K562 (cell line): ENCODE measurements at regions not wholly inside any gene's neighbourhood (a gene's known extent, or its start where the extent isn't known, plus 50 kb on each side); places are given as distances from the start of the nearest gene placed in this dataset.
A peak's percentile ranks its signal among the peaks of the same experiment; 100 is the strongest.

Experiments used
- ATAC-seq: fragments of 200-7000 bp; cut with Tn5 transposase; 3 replicates; pipeline ENCODE4 v1.9.1; 2020; ENCODE audit warnings: moderate library complexity
- BruUV-seq: library from RNA; stranded (reverse); fragments of 400-500 nt; replicated peaks from 2 replicates; lab custom pipeline; 2021; lab: Mats Ljungman, UMichigan
- CTCF ChIA-PET: fragments of 300-600 bp; formaldehyde crosslinking; extraction: SDS; loops from one replicate; lab custom pipeline; 2021; ENCODE audit warnings: low intra/inter-chr PET ratio; lab: Yijun Ruan, JAX
- POLR2A ChIA-PET: fragments of 300-600, 350-650 bp; sonication (Branson Sonifier 250); formaldehyde crosslinking; extraction: SDS; loops from one replicate; lab custom pipeline; 2021; ENCODE audit warnings: antibody characterized with exemption, inconsistent platforms; lab: Yijun Ruan, JAX
- DNase-seq, 4 experiments: peaks; one replicate each; pipeline versions ENCODE4 v3.0.0 to v3.0.0-alpha.2; 2011 to 2018; ENCODE audit warnings: low spot score in 3 of 4, mixed read lengths in 3 of 4; ENCODE audit errors: extremely low read depth in 1 of 4
- FAIRE-seq: peaks from 2 replicates; lab custom pipeline; 2011; peaks lifted over from hg19 to GRCh38; lab: Jason Lieb, UNC
- H2AFZ ChIP-seq: 2 replicates; pipeline ENCODE4 v1.6.0; 2011; ENCODE audit warnings: low read depth, low read length, control low read depth, inconsistent platforms
- H3K27ac ChIP-seq: fragments of 200-600 bp; 3 replicates; pipeline ENCODE4 v1.8.0; 2011; ENCODE audit warnings: low read depth, mild to moderate bottlenecking, control low read depth, inconsistent platforms, low read length, moderate library complexity, mixed read lengths; ENCODE audit errors: extremely low read depth
- H3K27me3 ChIP-seq, 2 experiments: fragments of 300-600 bp in 1 of 2; 2 replicates in 1 of 2; 3 replicates in 1 of 2; pipeline versions ENCODE4 v1.6.0 to v1.8.0; 2011; ENCODE audit warnings: inconsistent platforms in 2 of 2, low read length in 2 of 2, mild to moderate bottlenecking in 1 of 2, mixed read lengths in 1 of 2, moderate library complexity in 1 of 2; ENCODE audit not compliant: control insufficient read depth in 2 of 2, insufficient read depth in 2 of 2
- H3K36me3 ChIP-seq: fragments of 300-600 bp; 3 replicates; pipeline ENCODE4 v1.8.0; 2011; ENCODE audit warnings: mild to moderate bottlenecking, low read length, inconsistent platforms; ENCODE audit not compliant: control insufficient read depth, insufficient read depth
- H3K4me1 ChIP-seq, 2 experiments: fragments of 200-600 bp in 1 of 2; replicated peaks in 1 of 2; 2 replicates in 1 of 2; 3 replicates in 1 of 2; pipeline versions ENCODE4 v1.5.1 to v1.8.0; 2011; ENCODE audit warnings: inconsistent platforms in 2 of 2, low read length in 2 of 2, mild to moderate bottlenecking in 1 of 2, mixed read lengths in 1 of 2, moderate library complexity in 1 of 2; ENCODE audit not compliant: control insufficient read depth in 2 of 2, insufficient read depth in 2 of 2
- H3K4me2 ChIP-seq: 2 replicates; pipeline ENCODE4 v1.6.1; 2011; ENCODE audit warnings: low read length, control low read depth, inconsistent platforms, mixed read lengths; ENCODE audit not compliant: insufficient read depth
- H3K4me3 ChIP-seq: fragments of 200-600 bp; sonication (generic), shearing (Covaris generic); 2 replicates; pipeline ENCODE4 v1.5.1; 2016; ENCODE audit warnings: control low read depth, inconsistent platforms
- H3K79me2 ChIP-seq: fragments of 200-600 bp; 3 replicates; pipeline ENCODE4 v1.8.0; 2011; ENCODE audit warnings: low read length, inconsistent platforms; ENCODE audit not compliant: control insufficient read depth, insufficient read depth
- H3K9ac ChIP-seq, 2 experiments: 2 replicates each; pipeline versions ENCODE4 v1.6.0 to v1.6.1; 2011; ENCODE audit warnings: low read depth in 2 of 2, low read length in 2 of 2, control low read depth in 1 of 2, inconsistent platforms in 1 of 2, mild to moderate bottlenecking in 1 of 2, mixed read lengths in 1 of 2; ENCODE audit not compliant: insufficient read depth in 1 of 2
- H3K9me1 ChIP-seq: one replicate; pipeline ENCODE4 v1.6.0; 2011; ENCODE audit warnings: inconsistent platforms, mild to moderate bottlenecking, low read length, moderate library complexity; ENCODE audit not compliant: control insufficient read depth, insufficient read depth
- H3K9me3 ChIP-seq: replicated peaks from 2 replicates; pipeline ENCODE4 v1.5.1; 2011; ENCODE audit warnings: low read depth, low read length, inconsistent platforms; ENCODE audit not compliant: control insufficient read depth, insufficient read depth
- H4K20me1 ChIP-seq: replicated peaks from 2 replicates; pipeline ENCODE4 v1.6.1; 2011; ENCODE audit warnings: low read length, inconsistent platforms, mixed read lengths; ENCODE audit not compliant: control insufficient read depth, insufficient read depth
- NFIC ChIP-seq: fragments of 450-650 bp; IDR thresholded peaks from 2 replicates; pipeline ENCODE4 v1.6.1; 2017; ENCODE audit warnings: mild to moderate bottlenecking, inconsistent platforms
- TGIF2 ChIP-seq: sonication (generic); formaldehyde crosslinking; IDR thresholded peaks from 2 replicates; pipeline ENCODE4 v1.8.1; 2022; ENCODE audit warnings: mild to moderate bottlenecking, missing genetic modification reagents, moderate library complexity
- ZBTB9 ChIP-seq: fragments of 450-650 bp; formaldehyde crosslinking; IDR thresholded peaks from 2 replicates; pipeline ENCODE4 v1.4.0; 2020; ENCODE audit warnings: mild to moderate bottlenecking, moderate library complexity
- WGBS: fragments of 100-300 bp; shearing (Covaris generic); methylation state at CpG from one replicate; pipeline ENCODE4 v1.1.6; 2016; ENCODE audit warnings: low coverage, mixed read lengths; ENCODE audit not compliant: insufficient coverage; ENCODE audit errors: missing lambda C conversion rate; 5-methylcytosine and 5-hydroxymethylcytosine counted together
- in situ Hi-C: fragments of 300-500 bp; cut with MboI; formaldehyde crosslinking; loops from 4 replicates; pipeline ENCODE4 v1.15.0; 2018; ENCODE audit warnings: inconsistent platforms, mixed read lengths
- intact Hi-C: fragments of 100-400 bp; cut with micrococcal nuclease; formaldehyde crosslinking; loops from 2 replicates; pipeline ENCODE4 v1.14.2; 2022

- TF ChIP-seq ZBTB9 (CRISPR knock-in tag) = no peak
Observed at GRCh38 chr5:173549644-173550043, 66.8 kb downstream of the BOD1 start (continued).

GRCh38 chr5:173547579-173547978 is 68.9 kb downstream of the BOD1 start:
- no peak overlapping the region for H3K9ac ChIP-seq
- H3K79me2 ChIP-seq = no peaks in the 10 kb centered on the region
- POLR2A ChIA-PET = no interaction called here
- in situ Hi-C loops = no loop called here
- no peak for TF ChIP-seq TGIF2 (CRISPR knock-in tag)
- peak; percentile 58 for TF ChIP-seq NFIC
- TF ChIP-seq, all 486 proteins: peak for 1
- DNase-seq (no peak), FAIRE-seq (no peak), ATAC-seq (no peak)
- Histone ChIP-seq H3K27ac (no peak overlapping the region), H3K36me3 (no peaks in the 10 kb centered on the region), H3K27me3 (peaks cover 15 to 62% of the 10 kb centered on the region in 2 experiments), H4K20me1 (no peaks in the 10 kb centered on the region; the same call in 1 of the 2 replicates), H3K4me3 (no peak overlapping the region), H3K4me1 (no peaks in the 10 kb centered on the region), H2AFZ (no peak overlapping the region), H3K9me1 (no peaks in the 10 kb centered on the region), H3K4me2 (no peak overlapping the region), H3K9me3 (no peaks in the 10 kb centered on the region)
- CTCF ChIA-PET = no interaction called here
- WGBS = 3% methylated on average over 3 of the region's 3 CpGs
- intact Hi-C loops = no loop called here
- no TSS peak for BruUV-seq
